ENCODE measurements at regions not wholly inside any gene's neighbourhood (a gene's known extent, or its start where the extent isn't known, plus 50 kb on each side); places are given as distances from the start of the nearest gene placed in this dataset.

GRCh38 chr13:99847318-99847750 is 124.2 kb downstream of the ZIC5 start:
- Histone ChIP-seq H3K27ac (no peak overlapping the region), H3K4me1 (ENCODE audit: insufficient read depth) (no peaks in the 10 kb centered on the region), H3K4me3 (no peak overlapping the region), H3K36me3 (no peaks in the 10 kb centered on the region), H3K27me3 (no peaks in the 10 kb centered on the region), H3K9me3 (no peaks in the 10 kb centered on the region)
- TF ChIP-seq POLR2A (IDR thresholded peaks at IDR 0.05), result no peak
- TF ChIP-seq EP300 (IDR thresholded peaks at IDR 0.05), result no peak
- TF ChIP-seq CTCF (IDR thresholded peaks at IDR 0.05), result no peak
- no peak for DNase-seq
- intact Hi-C loops (cut with DNase I), result no loop called here
- 48 to 59% (median 59%) methylated on average over 10 of the region's 10 CpGs for WGBS, 3 donors

- no peaks in the 10 kb centered on the region for H3K9me3 ChIP-seq
- H3K4me3 ChIP-seq, result no peak overlapping the region
- no peak for DNase-seq
- intact Hi-C loops (cut with DNase I), result no loop called here
- no peak overlapping the region for H3K27ac ChIP-seq
- TF ChIP-seq EP300 (IDR thresholded peaks at IDR 0.05) (no peak), POLR2A (IDR thresholded peaks at IDR 0.05) (no peak), CTCF (IDR thresholded peaks at IDR 0.05) (no peak)
- H3K4me1 ChIP-seq (ENCODE audit: insufficient read depth), result no peaks in the 10 kb centered on the region
- no peaks in the 10 kb centered on the region for H3K36me3 ChIP-seq
- H3K27me3 ChIP-seq, result no peaks in the 10 kb centered on the region
- 83 to 87% (median 85%) methylated on average over 29 of the region's 29 CpGs for WGBS, 3 donors
Measured at GRCh38 chr13:99845161-99845874, 126.2 kb downstream of the ZIC5 start.

GRCh38 chr13:99844421-99844820 is 127.1 kb downstream of the ZIC5 start:
- Histone ChIP-seq H3K4me1 (ENCODE audit: insufficient read depth) (no peaks in the 10 kb centered on the region), H3K4me3 (no peak overlapping the region), H3K9me3 (no peaks in the 10 kb centered on the region), H3K36me3 (no peaks in the 10 kb centered on the region), H3K27ac (no peak overlapping the region), H3K27me3 (no peaks in the 10 kb centered on the region)
- 77 to 82% (median 81%) methylated on average over 8 of the region's 8 CpGs for WGBS, 3 donors
- no peak for DNase-seq
- TF ChIP-seq EP300 (IDR thresholded peaks at IDR 0.05), result no peak
- TF ChIP-seq CTCF (IDR thresholded peaks at IDR 0.05), result no peak
- TF ChIP-seq POLR2A (IDR thresholded peaks at IDR 0.05), result no peak
- intact Hi-C loops (cut with DNase I), result no loop called here

- DNase-seq, result no peak
- TF ChIP-seq POLR2A (IDR thresholded peaks at IDR 0.05) (no peak), CTCF (IDR thresholded peaks at IDR 0.05) (no peak), EP300 (IDR thresholded peaks at IDR 0.05) (no peak)
- intact Hi-C loops (cut with DNase I), result no loop called here
- no peaks in the 10 kb centered on the region for H3K27me3 ChIP-seq
- no peaks in the 10 kb centered on the region for H3K36me3 ChIP-seq
- WGBS, 3 donors, result 82 to 84% (median 84%) methylated on average over 9 of the region's 9 CpGs
- no peak overlapping the region for H3K27ac ChIP-seq
- no peak overlapping the region for H3K4me3 ChIP-seq
- H3K9me3 ChIP-seq, result no peaks in the 10 kb centered on the region
- H3K4me1 ChIP-seq (ENCODE audit: insufficient read depth), result no peaks in the 10 kb centered on the region
Measured at GRCh38 chr13:99843872-99844271, 127.7 kb downstream of the ZIC5 start.
